IMR-90 (cell line): ENCODE measurements at regions not wholly inside any gene's neighbourhood (a gene's known extent, or its start where the extent isn't known, plus 50 kb on each side); places are given as distances from the start of the nearest gene placed in this dataset.

Experiments used
- ATAC-seq: fragments of 200-7000 bp; cut with Tn5 transposase; 2 replicates; pipeline ENCODE4 v1.9.1; 2020; ENCODE audit warnings: low read depth, mild to moderate bottlenecking, moderate library complexity
- BruUV-seq: library from RNA; stranded (reverse); fragments of 400-500 nt; replicated peaks from 2 replicates; lab custom pipeline; 2021; lab: Mats Ljungman, UMichigan
- CTCF ChIA-PET: fragments of 300-600 bp; formaldehyde crosslinking; extraction: SDS; loops from one replicate; lab custom pipeline; 2021; ENCODE audit warnings: antibody characterized with exemption; lab: Yijun Ruan, JAX
- POLR2A ChIA-PET: fragments of 300-600 bp; sonication (Branson Sonifier 250); formaldehyde crosslinking; loops from one replicate; lab custom pipeline; 2022; ENCODE audit warnings: antibody characterized with exemption; ENCODE audit not compliant: unreplicated experiment; lab: Charles Lee
- DNase-seq: peaks from one replicate; pipeline ENCODE4 v3.0.0; 2013
- H2AFZ ChIP-seq: replicated peaks from 2 replicates; pipeline ENCODE3; 2013; ENCODE audit warnings: low read length, mild to moderate bottlenecking; ENCODE audit not compliant: poor library complexity
- H2AK5ac ChIP-seq: 2 replicates; pipeline ENCODE4 v1.6.1; 2013; ENCODE audit warnings: low read depth, low read length, inconsistent platforms
- H2AK9ac ChIP-seq: replicated peaks from 2 replicates; pipeline ENCODE3; 2013; ENCODE audit warnings: mild to moderate bottlenecking, low read depth, low read length, moderate library complexity; ENCODE audit not compliant: poor library complexity
- H2BK120ac ChIP-seq: 2 replicates; pipeline ENCODE4 v1.6.1; 2013; ENCODE audit warnings: low read depth, low read length, inconsistent platforms
- H2BK15ac ChIP-seq: 3 replicates; pipeline ENCODE4 v1.6.1; 2013; ENCODE audit warnings: low read depth, low read length, inconsistent platforms
- H2BK20ac ChIP-seq: 2 replicates; pipeline ENCODE4 v1.6.1; 2013; ENCODE audit warnings: low read depth, mild to moderate bottlenecking, inconsistent platforms, low read length, moderate library complexity
- H2BK5ac ChIP-seq: 2 replicates; pipeline ENCODE4 v1.6.1; 2013; ENCODE audit warnings: mild to moderate bottlenecking, low read depth, low read length, inconsistent platforms; ENCODE audit not compliant: poor library complexity, severe bottlenecking
- H3K14ac ChIP-seq: replicated peaks from 2 replicates; pipeline ENCODE4 v1.6.1; 2013; ENCODE audit warnings: low read depth, low read length, inconsistent platforms
- H3K18ac ChIP-seq: 2 replicates; pipeline ENCODE4 v1.6.1; 2013; ENCODE audit warnings: low read depth, low read length, control low read depth
- H3K23ac ChIP-seq: 2 replicates; pipeline ENCODE4 v1.6.1; 2013; ENCODE audit warnings: low read depth, low read length, inconsistent platforms
- H3K27ac ChIP-seq: 2 replicates; pipeline ENCODE4 v1.5.1; 2013; ENCODE audit warnings: mild to moderate bottlenecking, control low read depth, low read length; ENCODE audit not compliant: insufficient read depth
- H3K27me3 ChIP-seq: 2 replicates; pipeline ENCODE4 v1.6.1; 2013; ENCODE audit warnings: low read length; ENCODE audit not compliant: control insufficient read depth, insufficient read depth
- H3K36me3 ChIP-seq: 2 replicates; pipeline ENCODE4 v1.6.1; 2013; ENCODE audit warnings: low read length, mixed read lengths; ENCODE audit not compliant: control insufficient read depth, insufficient read depth
- H3K4ac ChIP-seq: 2 replicates; pipeline ENCODE4 v1.6.1; 2013; ENCODE audit warnings: low read depth, low read length, inconsistent platforms
- H3K4me1 ChIP-seq: 2 replicates; pipeline ENCODE4 v1.6.1; 2013; ENCODE audit warnings: low read length, mixed read lengths; ENCODE audit not compliant: control insufficient read depth, insufficient read depth
- H3K4me2 ChIP-seq: 2 replicates; pipeline ENCODE4 v1.6.1; 2013; ENCODE audit warnings: low read depth, mild to moderate bottlenecking, control low read depth, low read length, moderate library complexity
- H3K4me3 ChIP-seq: 2 replicates; pipeline ENCODE4 v1.5.1; 2013; ENCODE audit warnings: low read depth, mild to moderate bottlenecking, control low read depth, low read length, moderate library complexity; ENCODE audit not compliant: insufficient read depth
- H3K56ac ChIP-seq: 2 replicates; pipeline ENCODE4 v1.6.1; 2013; ENCODE audit warnings: low read length, inconsistent platforms; ENCODE audit not compliant: insufficient read depth; ENCODE audit errors: extremely low read depth
- H3K79me1 ChIP-seq, 2 experiments: 2 replicates each; pipeline ENCODE4 v1.6.1; 2013; ENCODE audit warnings: low read length in 2 of 2, inconsistent platforms in 1 of 2, low read depth in 1 of 2
- H3K9ac ChIP-seq: 2 replicates; pipeline ENCODE4 v1.6.1; 2013; ENCODE audit warnings: low read depth, low read length, control low read depth
- H3K9me1 ChIP-seq: 2 replicates; pipeline ENCODE4 v1.6.1; 2013; ENCODE audit warnings: low read length, inconsistent platforms; ENCODE audit not compliant: insufficient read depth
- H3K9me3 ChIP-seq: 2 replicates; pipeline ENCODE4 v1.6.1; 2013; ENCODE audit warnings: low read length; ENCODE audit not compliant: control insufficient read depth, insufficient read depth
- H4K20me1 ChIP-seq: 2 replicates; pipeline ENCODE4 v1.6.1; 2013; ENCODE audit warnings: low read length, inconsistent platforms; ENCODE audit not compliant: insufficient read depth
- H4K5ac ChIP-seq: 2 replicates; pipeline ENCODE4 v1.6.1; 2013; ENCODE audit warnings: mild to moderate bottlenecking, low read depth, low read length, control low read depth
- H4K8ac ChIP-seq, 2 experiments: 2 replicates each; pipeline ENCODE4 v1.6.1; 2013; ENCODE audit warnings: low read depth in 2 of 2, low read length in 2 of 2, control low read depth in 1 of 2, inconsistent platforms in 1 of 2
- H4K91ac ChIP-seq: 2 replicates; pipeline ENCODE4 v1.6.1; 2013; ENCODE audit warnings: low read depth, low read length, inconsistent platforms; ENCODE audit not compliant: insufficient read depth
- BHLHE40 ChIP-seq: fragments of 150-350 bp; IDR thresholded peaks from 2 replicates; pipeline ENCODE4 v1.6.1; 2016; ENCODE audit warnings: mild to moderate bottlenecking, low read depth, low read length
- CEBPB ChIP-seq: IDR thresholded peaks from 2 replicates; pipeline ENCODE4 v1.6.1; 2012; ENCODE audit warnings: low read depth, low read length, improper control_type of control experiment
- CHD1 ChIP-seq: IDR thresholded peaks from 2 replicates; pipeline ENCODE4 v1.6.1; 2012; ENCODE audit warnings: low read depth, low read length, improper control_type of control experiment
- CTCF ChIP-seq: conservative IDR thresholded peaks from 2 replicates; pipeline ENCODE4 v1.5.1; 2012; ENCODE audit warnings: mild to moderate bottlenecking, low read depth, low read length, improper control_type of control experiment
- ELK1 ChIP-seq: fragments of 150-350 bp; IDR thresholded peaks from 2 replicates; pipeline ENCODE4 v1.6.1; 2016; ENCODE audit warnings: low read depth, mild to moderate bottlenecking, low read length, moderate library complexity, borderline replicate concordance
- FOS ChIP-seq: fragments of 150-350 bp; IDR thresholded peaks from 2 replicates; pipeline ENCODE4 v1.6.1; 2016; ENCODE audit warnings: low read depth, low read length
- MAFK ChIP-seq: IDR thresholded peaks from 2 replicates; pipeline ENCODE4 v1.6.1; 2012; ENCODE audit warnings: low read depth, low read length, improper control_type of control experiment
- MAZ ChIP-seq: IDR thresholded peaks from 2 replicates; pipeline ENCODE4 v1.6.1; 2012; ENCODE audit warnings: low read depth, mild to moderate bottlenecking, low read length, improper control_type of control experiment, moderate library complexity, borderline replicate concordance
- MXI1 ChIP-seq: IDR thresholded peaks from 2 replicates; pipeline ENCODE4 v1.6.1; 2012; ENCODE audit warnings: low read depth, mild to moderate bottlenecking, low read length, moderate library complexity, borderline replicate concordance
- NFE2L2 ChIP-seq: fragments of 150-350 bp; IDR thresholded peaks from 2 replicates; pipeline ENCODE4 v1.6.1; 2016; ENCODE audit warnings: low read depth, mild to moderate bottlenecking, low read length
- POLR2A ChIP-seq: IDR thresholded peaks from 2 replicates; pipeline ENCODE4 v1.6.1; 2012; ENCODE audit warnings: mild to moderate bottlenecking, low read depth, low read length
- RAD21 ChIP-seq: IDR thresholded peaks from 2 replicates; pipeline ENCODE4 v1.6.1; 2012; ENCODE audit warnings: low read length, improper control_type of control experiment
- RCOR1 ChIP-seq: IDR thresholded peaks from 2 replicates; pipeline ENCODE4 v1.6.1; 2012; ENCODE audit warnings: mild to moderate bottlenecking, low read length, improper control_type of control experiment; ENCODE audit not compliant: insufficient replicate concordance
- RFX5 ChIP-seq: IDR thresholded peaks from 2 replicates; pipeline ENCODE4 v1.8.0; 2012; ENCODE audit warnings: low read depth, mild to moderate bottlenecking, low read length, moderate library complexity
- SMC3 ChIP-seq: fragments of 150-350 bp; IDR thresholded peaks from 2 replicates; pipeline ENCODE4 v1.6.1; 2016; ENCODE audit warnings: low read depth, mild to moderate bottlenecking, antibody characterized with exemption, low read length, moderate library complexity
- USF2 ChIP-seq: fragments of 150-350 bp; IDR thresholded peaks from 2 replicates; pipeline ENCODE4 v1.6.1; 2017; ENCODE audit warnings: mild to moderate bottlenecking, antibody characterized with exemption, low read length, low read depth
- WGBS, 2 experiments: methylation state at CpG; one replicate each; pipeline versions ENCODE4 v1.1.5 to v1.1.7; 2013; ENCODE audit warnings: missing lambda C conversion rate in 2 of 2; ENCODE audit not compliant: insufficient read length in 1 of 2; ENCODE audit errors: extremely low coverage in 2 of 2; 5-methylcytosine and 5-hydroxymethylcytosine counted together
- dilution Hi-C: fragments of 300-500 bp; cut with HindIII; formaldehyde crosslinking; loops from one replicate; pipeline ENCODE4 v1.14.3; 2018; ENCODE audit warnings: low sequenced_read_pairs; ENCODE audit not compliant: unreplicated experiment
- in situ Hi-C: fragments of 300-500 bp; cut with MboI; formaldehyde crosslinking; loops from 3 replicates; pipeline ENCODE4 v1.14.3; 2019; ENCODE audit warnings: low sequenced_read_pairs, inconsistent platforms, mixed read lengths
- intact Hi-C: fragments of 100-400 bp; cut with micrococcal nuclease; formaldehyde crosslinking; loops from 2 replicates; pipeline ENCODE4 v1.10.0; 2022

GRCh38 chr2:147135376-147135775 is 709.5 kb upstream of the ACVR2A start:
- H3K36me3 ChIP-seq, result no peaks in the 10 kb centered on the region
- H2AK5ac ChIP-seq, result no peak overlapping the region
- no peak overlapping the region for H3K9ac ChIP-seq
- no peak overlapping the region for H2BK20ac ChIP-seq
- intact Hi-C loops (no loop called here), in situ Hi-C loops (no loop called here), dilution Hi-C loops (no loop called here)
- H3K27ac ChIP-seq, result no peak overlapping the region
- no peak overlapping the region for H3K4me3 ChIP-seq
- H3K9me3 ChIP-seq, result no peaks in the 10 kb centered on the region
- POLR2A ChIA-PET, result no interaction called here
- CTCF ChIA-PET, result no interaction called here
- H3K4me1 ChIP-seq, result no peaks in the 10 kb centered on the region
- H2BK15ac ChIP-seq, result no peak overlapping the region
- no peak overlapping the region for H4K91ac ChIP-seq
- no peaks in the 10 kb centered on the region for H4K20me1 ChIP-seq
- DNase-seq, result no peak
- H3K27me3 ChIP-seq, result no peaks in the 10 kb centered on the region
- H3K4ac ChIP-seq, result no peak overlapping the region
- H2BK120ac ChIP-seq, result no peak overlapping the region
- no peak overlapping the region for H3K18ac ChIP-seq
- H3K56ac ChIP-seq, result no peak overlapping the region
- H3K23ac ChIP-seq, result no peak overlapping the region
- no peaks in the 10 kb centered on the region for H3K9me1 ChIP-seq
- no peak overlapping the region for H3K14ac ChIP-seq
- H4K8ac ChIP-seq, result no peak overlapping the region
- no TSS peak for BruUV-seq
- TF ChIP-seq RAD21 (no peak), CTCF (no peak), FOS (no peak), MAFK (no peak), NFE2L2 (no peak), MXI1 (no peak), CHD1 (no peak), RCOR1 (no peak), BHLHE40 (no peak), POLR2A (no peak), USF2 (no peak), RFX5 (no peak), MAZ (no peak), SMC3 (no peak), ELK1 (no peak), CEBPB (no peak)
- no peak overlapping the region for H3K4me2 ChIP-seq
- H2AFZ ChIP-seq, result no peak overlapping the region
- H4K5ac ChIP-seq, result no peak overlapping the region
- H2AK9ac ChIP-seq, result no peak overlapping the region
- ATAC-seq, result no peak
- WGBS, 2 experiments, result no CpG with 5 or more reads among the region's 5 CpGs
- no peaks in the 10 kb centered on the region for H3K79me1 ChIP-seq
- H2BK5ac ChIP-seq, result no peak overlapping the region
